ENCODE measurements at regions not wholly inside any gene's neighbourhood (a gene's known extent, or its start where the extent isn't known, plus 50 kb on each side); places are given as distances from the start of the nearest gene placed in this dataset.

DNA sequence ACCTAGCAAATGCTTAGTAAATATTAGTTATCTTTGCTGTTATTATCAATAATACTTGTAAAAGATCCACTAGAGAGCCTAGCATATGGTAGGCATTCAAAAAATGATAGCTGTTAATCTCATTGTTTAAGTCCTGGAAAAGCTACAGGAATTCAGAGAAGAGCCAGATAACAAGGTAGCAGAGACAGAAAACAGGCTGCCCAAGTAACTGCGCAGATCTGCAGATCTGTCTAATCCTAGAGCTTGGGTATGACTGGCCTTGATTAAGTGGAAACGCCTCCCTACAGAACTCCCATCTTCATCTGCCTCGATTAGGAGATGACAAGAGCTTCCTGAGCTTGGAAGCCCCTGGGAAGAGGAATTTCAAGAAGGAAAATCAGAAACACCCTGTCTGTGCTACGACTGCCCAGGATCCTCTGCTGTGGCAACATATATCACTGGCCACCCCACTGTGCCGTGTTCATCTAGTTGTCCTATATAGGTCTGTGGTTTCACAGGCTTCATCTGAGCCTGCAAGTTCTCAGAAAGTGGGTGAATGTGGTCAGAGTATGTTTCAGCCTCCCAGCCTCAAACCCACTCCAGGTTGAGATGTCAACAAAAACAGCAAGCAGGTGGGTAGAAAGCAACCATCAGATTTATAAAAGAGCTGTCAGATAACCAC, 151.5 kb upstream of the PKDCC start:
- TF ChIP-seq POLR2AphosphoS5 (IDR thresholded peaks at IDR 0.05): no peak
- TF ChIP-seq, protein P1, sequence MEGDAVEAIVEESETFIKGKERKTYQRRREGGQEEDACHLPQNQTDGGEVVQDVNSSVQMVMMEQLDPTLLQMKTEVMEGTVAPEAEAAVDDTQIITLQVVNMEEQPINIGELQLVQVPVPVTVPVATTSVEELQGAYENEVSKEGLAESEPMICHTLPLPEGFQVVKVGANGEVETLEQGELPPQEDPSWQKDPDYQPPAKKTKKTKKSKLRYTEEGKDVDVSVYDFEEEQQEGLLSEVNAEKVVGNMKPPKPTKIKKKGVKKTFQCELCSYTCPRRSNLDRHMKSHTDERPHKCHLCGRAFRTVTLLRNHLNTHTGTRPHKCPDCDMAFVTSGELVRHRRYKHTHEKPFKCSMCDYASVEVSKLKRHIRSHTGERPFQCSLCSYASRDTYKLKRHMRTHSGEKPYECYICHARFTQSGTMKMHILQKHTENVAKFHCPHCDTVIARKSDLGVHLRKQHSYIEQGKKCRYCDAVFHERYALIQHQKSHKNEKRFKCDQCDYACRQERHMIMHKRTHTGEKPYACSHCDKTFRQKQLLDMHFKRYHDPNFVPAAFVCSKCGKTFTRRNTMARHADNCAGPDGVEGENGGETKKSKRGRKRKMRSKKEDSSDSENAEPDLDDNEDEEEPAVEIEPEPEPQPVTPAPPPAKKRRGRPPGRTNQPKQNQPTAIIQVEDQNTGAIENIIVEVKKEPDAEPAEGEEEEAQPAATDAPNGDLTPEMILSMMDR (IDR thresholded peaks at IDR 0.05): no peak
